GM06990 (cell line): ENCODE measurements at regions not wholly inside any gene's neighbourhood (a gene's known extent, or its start where the extent isn't known, plus 50 kb on each side); places are given as distances from the start of the nearest gene placed in this dataset.

Experiments used
- DNase-seq: peaks from one replicate; pipeline ENCODE4 v3.0.0-alpha.2; 2011; ENCODE audit not compliant: insufficient read length; ENCODE audit errors: extremely low read depth
- H3K27me3 ChIP-seq: replicated peaks from 2 replicates; pipeline ENCODE4 v1.6.0; 2011; ENCODE audit warnings: low read length; ENCODE audit not compliant: control insufficient read depth, insufficient read depth
- H3K36me3 ChIP-seq: 2 replicates; pipeline ENCODE4 v1.5.1; 2011; ENCODE audit warnings: low read length; ENCODE audit not compliant: control insufficient read depth, insufficient read depth
- H3K4me3 ChIP-seq: replicated peaks from 2 replicates; pipeline ENCODE4 v1.5.1; 2011; ENCODE audit warnings: low read depth, mild to moderate bottlenecking, control low read depth, low read length
- TF ChIP-seq, protein P1 (sequence below): IDR thresholded peaks from 2 replicates; pipeline ENCODE4 v1.5.1; 2011; ENCODE audit warnings: low read length, control low read depth, mild to moderate bottlenecking, inconsistent platforms; ENCODE audit not compliant: insufficient read depth, poor library complexity, severe bottlenecking

DNA sequence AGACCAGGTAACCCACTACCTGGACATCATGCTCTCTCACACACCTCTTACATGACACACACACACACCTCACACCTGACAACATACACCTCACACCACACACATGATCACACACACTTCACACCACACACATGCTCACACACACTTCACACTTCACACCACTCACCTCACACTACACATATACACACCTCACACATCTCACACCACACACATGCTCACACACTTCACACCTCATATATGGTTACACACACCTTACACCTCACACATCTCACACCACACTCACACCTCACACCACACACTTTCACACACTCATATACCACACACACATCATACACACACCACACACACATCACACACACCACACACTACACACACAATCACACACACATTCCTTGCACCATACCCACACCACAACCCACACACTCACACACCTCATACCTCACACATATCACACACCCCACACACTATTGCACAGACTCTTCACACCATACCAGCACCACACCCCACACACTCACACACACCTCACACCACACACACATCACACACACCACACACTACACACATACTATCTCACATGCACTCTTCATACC, 98.1 kb upstream of the PIEZO2 start:
- Histone ChIP-seq H3K4me3 (no peak overlapping the region), H3K36me3 (no peaks in the 10 kb centered on the region), H3K27me3 (no peaks in the 10 kb centered on the region; the same call in 1 of the 2 replicates)
- DNase-seq = no peak
- TF ChIP-seq, protein P1, sequence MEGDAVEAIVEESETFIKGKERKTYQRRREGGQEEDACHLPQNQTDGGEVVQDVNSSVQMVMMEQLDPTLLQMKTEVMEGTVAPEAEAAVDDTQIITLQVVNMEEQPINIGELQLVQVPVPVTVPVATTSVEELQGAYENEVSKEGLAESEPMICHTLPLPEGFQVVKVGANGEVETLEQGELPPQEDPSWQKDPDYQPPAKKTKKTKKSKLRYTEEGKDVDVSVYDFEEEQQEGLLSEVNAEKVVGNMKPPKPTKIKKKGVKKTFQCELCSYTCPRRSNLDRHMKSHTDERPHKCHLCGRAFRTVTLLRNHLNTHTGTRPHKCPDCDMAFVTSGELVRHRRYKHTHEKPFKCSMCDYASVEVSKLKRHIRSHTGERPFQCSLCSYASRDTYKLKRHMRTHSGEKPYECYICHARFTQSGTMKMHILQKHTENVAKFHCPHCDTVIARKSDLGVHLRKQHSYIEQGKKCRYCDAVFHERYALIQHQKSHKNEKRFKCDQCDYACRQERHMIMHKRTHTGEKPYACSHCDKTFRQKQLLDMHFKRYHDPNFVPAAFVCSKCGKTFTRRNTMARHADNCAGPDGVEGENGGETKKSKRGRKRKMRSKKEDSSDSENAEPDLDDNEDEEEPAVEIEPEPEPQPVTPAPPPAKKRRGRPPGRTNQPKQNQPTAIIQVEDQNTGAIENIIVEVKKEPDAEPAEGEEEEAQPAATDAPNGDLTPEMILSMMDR = no peak

DNA sequence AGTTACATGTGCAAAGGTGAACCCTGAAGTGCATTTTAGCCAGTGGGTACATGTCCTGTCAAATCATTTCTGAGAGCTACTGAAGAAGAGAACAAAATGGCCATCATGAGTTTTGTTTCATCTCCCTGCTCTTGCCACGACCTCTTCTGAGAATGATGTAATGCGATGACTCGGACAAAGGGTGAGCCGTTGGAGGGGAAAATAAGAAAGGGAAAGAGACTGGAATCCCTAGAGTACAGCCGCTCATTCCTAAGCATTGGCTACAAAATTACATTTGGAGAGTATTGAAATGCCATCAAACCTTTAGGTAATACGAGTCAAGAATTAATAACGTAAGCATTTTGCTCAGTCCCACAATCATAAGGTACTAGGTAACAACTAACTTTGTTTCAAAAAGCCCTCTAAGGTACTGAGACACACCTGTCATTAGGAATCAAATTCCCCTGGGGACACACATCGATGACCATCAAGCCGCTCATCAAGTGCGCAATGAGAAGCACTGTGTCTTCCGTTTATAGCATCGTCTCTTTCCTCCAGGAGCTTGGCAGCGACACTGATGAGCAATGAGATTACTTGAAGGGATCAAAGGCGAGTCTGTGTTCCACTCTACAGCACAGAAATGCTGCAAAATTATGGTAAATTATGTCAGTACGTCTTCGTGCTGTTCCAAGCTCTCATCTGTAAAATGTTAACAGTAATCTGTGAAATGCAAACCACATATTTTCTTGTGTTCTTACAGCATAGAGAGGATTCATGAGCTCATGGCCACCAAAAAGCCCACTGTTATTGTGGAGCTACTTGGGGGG, 97.3 kb upstream of the PIEZO2 start:
- TF ChIP-seq, protein P1 = no peak
- no peaks in the 10 kb centered on the region for H3K36me3 ChIP-seq
- no peak overlapping the region for H3K4me3 ChIP-seq
- no peak for DNase-seq
- H3K27me3 ChIP-seq = no peaks in the 10 kb centered on the region; the same call in 1 of the 2 replicates

DNA sequence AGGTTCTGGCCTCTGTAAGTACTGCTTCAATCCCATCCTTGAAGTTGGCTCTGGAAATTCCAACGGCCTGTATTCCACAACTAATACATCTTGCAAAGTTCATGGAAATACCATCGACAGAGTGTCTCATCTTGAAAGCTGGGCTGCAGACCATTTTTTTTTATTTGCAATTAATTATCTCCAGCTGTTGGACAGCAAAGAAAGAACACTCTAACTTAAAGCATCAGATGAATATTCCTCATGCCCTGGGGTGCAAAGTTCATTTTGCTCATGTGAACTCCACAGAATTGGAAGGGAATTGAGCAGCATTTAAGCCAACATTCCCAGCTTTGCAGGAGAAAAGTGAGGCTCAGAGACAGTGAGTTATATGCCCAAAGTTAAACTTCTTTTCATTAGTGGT, 96.5 kb upstream of the PIEZO2 start:
- H3K36me3 ChIP-seq = no peaks in the 10 kb centered on the region
- DNase-seq = no peak
- TF ChIP-seq, protein P1 = no peak
- no peaks in the 10 kb centered on the region; the same call in 1 of the 2 replicates for H3K27me3 ChIP-seq
- H3K4me3 ChIP-seq = no peak overlapping the region

DNA sequence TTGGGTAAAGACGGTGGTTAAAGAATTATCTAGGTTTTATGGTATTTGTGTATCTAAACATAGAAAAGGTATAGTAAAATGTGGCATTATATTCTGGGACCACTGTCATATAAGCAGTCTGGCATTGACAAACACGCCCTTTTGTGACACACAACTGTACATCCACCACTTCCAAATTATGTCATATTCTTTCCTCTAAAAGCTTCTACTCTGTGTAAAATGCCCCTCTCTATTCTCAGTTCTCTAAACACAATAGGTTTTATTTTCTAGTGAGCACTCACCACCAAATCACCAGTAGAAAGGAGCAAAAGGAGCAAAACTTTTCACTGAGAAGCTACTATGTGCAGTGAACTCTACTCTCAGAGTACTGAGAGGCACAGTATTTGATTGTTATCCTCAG, 88.1 kb upstream of the PIEZO2 start:
- DNase-seq = no peak
- Histone ChIP-seq H3K27me3 (no peaks in the 10 kb centered on the region), H3K4me3 (no peak overlapping the region), H3K36me3 (no peaks in the 10 kb centered on the region)
- TF ChIP-seq, protein P1 = no peak

DNA sequence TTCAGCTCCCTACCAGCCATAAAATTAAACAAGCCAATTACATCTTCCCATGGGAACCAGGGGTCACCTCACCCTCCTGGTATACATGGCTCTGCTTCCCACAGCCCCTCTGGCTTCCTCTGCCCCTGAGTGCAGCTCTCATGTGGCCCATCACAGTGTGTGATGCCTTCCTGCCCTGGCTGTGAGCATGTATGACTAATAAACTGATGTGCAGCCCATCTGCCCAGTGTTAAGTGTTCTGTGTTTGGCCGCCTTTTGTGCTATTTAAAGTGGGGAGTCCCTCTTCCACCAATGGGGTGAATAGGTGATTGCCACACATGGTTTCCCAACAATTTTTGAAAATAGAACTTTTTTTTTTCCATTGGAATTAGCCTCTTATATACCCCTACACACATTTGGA, 87.7 kb upstream of the PIEZO2 start:
- TF ChIP-seq, protein P1 = no peak
- DNase-seq = no peak
- H3K27me3 ChIP-seq = no peaks in the 10 kb centered on the region
- H3K36me3 ChIP-seq = no peaks in the 10 kb centered on the region
- no peak overlapping the region for H3K4me3 ChIP-seq
